HEK293T (cell line): ENCODE measurements at regions not wholly inside any gene's neighbourhood (a gene's known extent, or its start where the extent isn't known, plus 50 kb on each side); places are given as distances from the start of the nearest gene placed in this dataset.

Source experiments
- BHLHE40 ChIP-seq: fragments of 450-650 bp; IDR thresholded peaks from 2 replicates; pipeline ENCODE4 v1.6.1; 2016; ENCODE audit warnings: mild to moderate bottlenecking, moderate library complexity, borderline replicate concordance
- CTBP1 ChIP-seq: fragments of 450-650 bp; IDR thresholded peaks from 2 replicates; pipeline ENCODE4 v1.6.1; 2016; ENCODE audit warnings: borderline replicate concordance
- ELF4 ChIP-seq: fragments of 450-650 bp; IDR thresholded peaks from 2 replicates; pipeline ENCODE4 v1.6.1; 2017; ENCODE audit warnings: antibody characterized with exemption
- FOXA1 ChIP-seq: fragments of 450-650 bp; IDR thresholded peaks from 2 replicates; pipeline ENCODE4 v1.6.1; 2016; ENCODE audit warnings: mild to moderate bottlenecking
- L3MBTL2 ChIP-seq: fragments of 450-650 bp; conservative IDR thresholded peaks from 2 replicates; pipeline ENCODE4 v1.6.1; 2016; ENCODE audit warnings: mild to moderate bottlenecking
- LEF1 ChIP-seq: fragments of 450-650 bp; IDR thresholded peaks from 2 replicates; pipeline ENCODE4 v1.6.1; 2017; ENCODE audit warnings: mild to moderate bottlenecking, borderline replicate concordance
- NFRKB ChIP-seq: fragments of 450-650 bp; IDR thresholded peaks from 2 replicates; pipeline ENCODE4 v1.6.1; 2016; ENCODE audit warnings: mild to moderate bottlenecking, moderate library complexity
- PKNOX1 ChIP-seq: fragments of 450-650 bp; IDR thresholded peaks from 2 replicates; pipeline ENCODE4 v1.6.1; 2016
- SP1 ChIP-seq: fragments of 450-650 bp; IDR thresholded peaks from 2 replicates; pipeline ENCODE4 v1.6.1; 2017
- TARDBP ChIP-seq: fragments of 450-650 bp; IDR thresholded peaks from 2 replicates; pipeline ENCODE4 v1.6.1; 2016
- ZNF384 ChIP-seq: fragments of 450-650 bp; IDR thresholded peaks from 2 replicates; pipeline ENCODE4 v1.6.1; 2016

- TF ChIP-seq SP1 (no peak), FOXA1 (no peak), TARDBP (no peak), BHLHE40 (no peak), L3MBTL2 (no peak), LEF1 (no peak), ELF4 (no peak), NFRKB (no peak), CTBP1 (no peak), PKNOX1 (no peak), ZNF384 (no peak)
Observed at GRCh38 chr4:127370604-127371003, 262.2 kb upstream of the INTU start.
